ENCODE measurements at regions not wholly inside any gene's neighbourhood (a gene's known extent, or its start where the extent isn't known, plus 50 kb on each side); places are given as distances from the start of the nearest gene placed in this dataset.

DNA sequence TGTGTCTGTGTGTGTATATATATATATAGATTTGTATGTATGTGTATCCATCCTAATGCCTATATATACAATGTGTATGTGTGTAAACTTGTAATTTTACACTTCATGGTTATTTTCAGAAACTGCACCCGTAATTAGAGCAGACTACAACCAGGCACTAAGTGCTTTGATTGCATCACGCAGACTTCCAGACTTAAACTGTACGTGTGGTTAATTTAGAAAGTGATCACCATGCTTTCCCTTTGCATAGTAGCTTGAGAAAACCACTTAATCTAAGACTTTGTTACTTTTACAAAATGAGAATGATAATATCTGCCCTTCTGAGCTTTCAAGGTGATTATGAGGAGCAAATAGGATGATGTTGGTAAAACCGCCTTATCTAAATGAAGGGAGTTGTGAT lies 50.1 kb upstream of the E2F3 start:
- TF ChIP-seq EP300 (IDR thresholded peaks at IDR 0.05): no peak
- TF ChIP-seq CTCF (IDR thresholded peaks at IDR 0.05): no peak
